DOHH2 (cell line): ENCODE measurements at regions not wholly inside any gene's neighbourhood (a gene's known extent, or its start where the extent isn't known, plus 50 kb on each side); places are given as distances from the start of the nearest gene placed in this dataset.
A peak's percentile ranks its signal among the peaks of the same experiment; 100 is the strongest.

Experiments
- H3F3A ChIP-seq: fragments of 200-600 bp; sonication (generic), shearing (Covaris generic); 2 replicates; pipeline ENCODE4 v1.6.0; 2016; ENCODE audit warnings: antibody characterized with exemption, mild to moderate bottlenecking; ENCODE audit not compliant: control insufficient read depth, insufficient read depth
- H3K27ac ChIP-seq: fragments of 200-600 bp; sonication (generic); 2 replicates; pipeline ENCODE4 v1.5.1; 2014; ENCODE audit warnings: low read depth, mild to moderate bottlenecking, low read length, moderate library complexity
- H3K27me3 ChIP-seq: fragments of 200-600 bp; sonication (generic); 2 replicates; pipeline ENCODE4 v1.6.1; 2014; ENCODE audit warnings: mild to moderate bottlenecking, low read length, mixed read lengths; ENCODE audit not compliant: control insufficient read depth
- H3K36me3 ChIP-seq: fragments of 200-600 bp; sonication (generic); 2 replicates; pipeline ENCODE4 v1.6.1; 2014; ENCODE audit warnings: mild to moderate bottlenecking, low read length, moderate library complexity, mixed read lengths; ENCODE audit not compliant: control insufficient read depth
- H3K4me1 ChIP-seq: fragments of 200-600 bp; sonication (generic); 2 replicates; pipeline ENCODE4 v1.6.1; 2014; ENCODE audit warnings: mild to moderate bottlenecking, low read length, mixed read lengths; ENCODE audit not compliant: control insufficient read depth
- H3K4me2 ChIP-seq: fragments of 200-600 bp; sonication (generic); 2 replicates; pipeline ENCODE4 v1.6.0; 2014; ENCODE audit warnings: mild to moderate bottlenecking, low read length, moderate library complexity
- H3K4me3 ChIP-seq: fragments of 200-600 bp; sonication (generic); 2 replicates; pipeline ENCODE4 v1.5.1; 2014; ENCODE audit warnings: mild to moderate bottlenecking, low read length, mixed read lengths
- H3K79me2 ChIP-seq: fragments of 200-600 bp; sonication (generic); 2 replicates; pipeline ENCODE4 v1.6.1; 2014; ENCODE audit warnings: mild to moderate bottlenecking, low read length, mixed read lengths; ENCODE audit not compliant: control insufficient read depth
- H3K9me2 ChIP-seq: fragments of 200-600 bp; sonication (generic); replicated peaks from 2 replicates; pipeline ENCODE4 v1.6.1; 2014; ENCODE audit warnings: mild to moderate bottlenecking, low read length, mixed read lengths; ENCODE audit not compliant: control insufficient read depth
- H3K9me3 ChIP-seq: fragments of 200-600 bp; sonication (generic); 2 replicates; pipeline ENCODE4 v1.6.1; 2014; ENCODE audit warnings: antibody characterized with exemption, low read length, mixed read lengths; ENCODE audit not compliant: control insufficient read depth, insufficient read depth
- H4K20me1 ChIP-seq: fragments of 200-600 bp; sonication (generic); 2 replicates; pipeline ENCODE4 v1.6.0; 2014; ENCODE audit warnings: low read depth, mild to moderate bottlenecking, antibody characterized with exemption, low read length, moderate library complexity; ENCODE audit not compliant: control insufficient read depth, insufficient read depth
- EZH2phosphoT487 ChIP-seq: fragments of 200-600 bp; sonication (generic); IDR thresholded peaks from 2 replicates; pipeline ENCODE4 v1.6.1; 2017; ENCODE audit warnings: borderline replicate concordance, mild to moderate bottlenecking, antibody characterized with exemption, low read length, moderate library complexity, mixed read lengths
- TF ChIP-seq, protein P1 (sequence below): fragments of 200-600 bp; sonication (generic); IDR thresholded peaks from one replicate; pipeline ENCODE4 v1.5.1; 2014; ENCODE audit warnings: antibody characterized with exemption, mild to moderate bottlenecking, low read depth, low read length; ENCODE audit not compliant: poor library complexity, severe bottlenecking

DNA sequence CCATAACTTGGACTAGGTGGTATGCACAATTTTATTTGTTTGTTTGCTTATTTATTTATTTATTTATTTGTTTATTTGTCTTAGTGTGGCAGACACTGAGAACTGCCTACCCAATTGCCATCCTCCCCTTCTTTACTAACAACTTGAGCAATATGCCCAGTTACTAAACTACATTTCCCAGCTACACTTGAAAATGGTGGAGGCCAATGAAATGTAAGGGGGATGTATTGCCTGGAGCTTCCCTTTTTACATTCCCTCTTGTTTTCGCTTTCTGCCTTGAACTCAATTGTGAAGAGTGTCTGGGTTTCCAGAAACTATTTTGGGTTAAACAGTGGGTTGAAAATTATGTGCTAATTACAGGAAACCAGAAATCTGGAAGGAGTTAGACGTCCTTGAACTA is 152.7 kb upstream of the FKBP1C start:
- Histone ChIP-seq H3F3A (no peaks in the 10 kb centered on the region), H3K27ac (no peak overlapping the region), H3K4me2 (no peak overlapping the region), H3K4me3 (no peak overlapping the region), H4K20me1 (no peaks in the 10 kb centered on the region), H3K9me3 (no peaks in the 10 kb centered on the region), H3K9me2 (no peaks in the 10 kb centered on the region), H3K4me1 (no peaks in the 10 kb centered on the region), H3K79me2 (no peaks in the 10 kb centered on the region), H3K36me3 (no peaks in the 10 kb centered on the region), H3K27me3 (no peaks in the 10 kb centered on the region)
- TF ChIP-seq, protein P1, sequence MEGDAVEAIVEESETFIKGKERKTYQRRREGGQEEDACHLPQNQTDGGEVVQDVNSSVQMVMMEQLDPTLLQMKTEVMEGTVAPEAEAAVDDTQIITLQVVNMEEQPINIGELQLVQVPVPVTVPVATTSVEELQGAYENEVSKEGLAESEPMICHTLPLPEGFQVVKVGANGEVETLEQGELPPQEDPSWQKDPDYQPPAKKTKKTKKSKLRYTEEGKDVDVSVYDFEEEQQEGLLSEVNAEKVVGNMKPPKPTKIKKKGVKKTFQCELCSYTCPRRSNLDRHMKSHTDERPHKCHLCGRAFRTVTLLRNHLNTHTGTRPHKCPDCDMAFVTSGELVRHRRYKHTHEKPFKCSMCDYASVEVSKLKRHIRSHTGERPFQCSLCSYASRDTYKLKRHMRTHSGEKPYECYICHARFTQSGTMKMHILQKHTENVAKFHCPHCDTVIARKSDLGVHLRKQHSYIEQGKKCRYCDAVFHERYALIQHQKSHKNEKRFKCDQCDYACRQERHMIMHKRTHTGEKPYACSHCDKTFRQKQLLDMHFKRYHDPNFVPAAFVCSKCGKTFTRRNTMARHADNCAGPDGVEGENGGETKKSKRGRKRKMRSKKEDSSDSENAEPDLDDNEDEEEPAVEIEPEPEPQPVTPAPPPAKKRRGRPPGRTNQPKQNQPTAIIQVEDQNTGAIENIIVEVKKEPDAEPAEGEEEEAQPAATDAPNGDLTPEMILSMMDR, result no peak
- TF ChIP-seq EZH2phosphoT487, result no peak

GRCh38 chr6:63063631-63064271 is 147.5 kb upstream of the FKBP1C start:
- Histone ChIP-seq H3K4me1 (no peaks in the 10 kb centered on the region), H3K79me2 (no peaks in the 10 kb centered on the region), H3K36me3 (no peaks in the 10 kb centered on the region), H3K27ac (no peak overlapping the region), H4K20me1 (no peaks in the 10 kb centered on the region), H3K9me3 (no peaks in the 10 kb centered on the region), H3K4me3 (no peak overlapping the region), H3K4me2 (no peak overlapping the region), H3F3A (no peaks in the 10 kb centered on the region), H3K9me2 (no peaks in the 10 kb centered on the region), H3K27me3 (no peaks in the 10 kb centered on the region)
- TF ChIP-seq EZH2phosphoT487, result no peak
- TF ChIP-seq, protein P1, result no peak

- Histone ChIP-seq H3F3A (no peaks in the 10 kb centered on the region), H3K27me3 (no peaks in the 10 kb centered on the region), H3K9me2 (no peaks in the 10 kb centered on the region), H3K79me2 (no peaks in the 10 kb centered on the region), H3K4me1 (no peaks in the 10 kb centered on the region), H3K9me3 (no peaks in the 10 kb centered on the region), H3K36me3 (no peaks in the 10 kb centered on the region), H3K4me2 (no peak overlapping the region), H3K27ac (no peak overlapping the region), H4K20me1 (no peaks in the 10 kb centered on the region), H3K4me3 (no peak overlapping the region)
- no peak for TF ChIP-seq EZH2phosphoT487
- TF ChIP-seq, protein P1, result peak; percentile 46
Measured at GRCh38 chr6:63066055-63066704, 145.1 kb upstream of the FKBP1C start.
